ENCODE measurements at regions not wholly inside any gene's neighbourhood (a gene's known extent, or its start where the extent isn't known, plus 50 kb on each side); places are given as distances from the start of the nearest gene placed in this dataset.
A peak's percentile ranks its signal among the peaks of the same experiment; 100 is the strongest.

GRCh38 chr10:76641215-76641614, 996.4 kb downstream of the KCNMA1 start:
- Histone ChIP-seq H3K4me2 (ENCODE audit: low read length) (no peak overlapping the region), H4K20me1 (ENCODE audit: insufficient read depth, low read length) (no peaks in the 10 kb centered on the region), H3K36me3 (ENCODE audit: insufficient read depth, low read length) (no peaks in the 10 kb centered on the region), H3K4me1 (ENCODE audit: insufficient read depth, low read length, poor library complexity, severe bottlenecking) (no peaks in the 10 kb centered on the region), H3K27ac (ENCODE audit: low read depth, low read length, poor library complexity, severe bottlenecking) (no peak overlapping the region), H2AFZ (ENCODE audit: low read length) (no peak overlapping the region), H3K4me3 (ENCODE audit: low read depth, low read length, poor library complexity, severe bottlenecking) (no peak overlapping the region), H3K9me2 (ENCODE audit: insufficient read depth, low read length) (no peaks in the 10 kb centered on the region), H3K9me3 (ENCODE audit: low read length) (no peaks in the 10 kb centered on the region), H3K79me2 (ENCODE audit: insufficient read depth, low read depth, low read length) (no peaks in the 10 kb centered on the region)
- CTCF ChIA-PET (ENCODE audit: unreplicated experiment), result no interaction called here
- no peak for TF ChIP-seq EZH2phosphoT487 (IDR thresholded peaks at IDR 0.05; ENCODE audit: borderline replicate concordance, low read depth, low read length)
- TF ChIP-seq, protein P1, sequence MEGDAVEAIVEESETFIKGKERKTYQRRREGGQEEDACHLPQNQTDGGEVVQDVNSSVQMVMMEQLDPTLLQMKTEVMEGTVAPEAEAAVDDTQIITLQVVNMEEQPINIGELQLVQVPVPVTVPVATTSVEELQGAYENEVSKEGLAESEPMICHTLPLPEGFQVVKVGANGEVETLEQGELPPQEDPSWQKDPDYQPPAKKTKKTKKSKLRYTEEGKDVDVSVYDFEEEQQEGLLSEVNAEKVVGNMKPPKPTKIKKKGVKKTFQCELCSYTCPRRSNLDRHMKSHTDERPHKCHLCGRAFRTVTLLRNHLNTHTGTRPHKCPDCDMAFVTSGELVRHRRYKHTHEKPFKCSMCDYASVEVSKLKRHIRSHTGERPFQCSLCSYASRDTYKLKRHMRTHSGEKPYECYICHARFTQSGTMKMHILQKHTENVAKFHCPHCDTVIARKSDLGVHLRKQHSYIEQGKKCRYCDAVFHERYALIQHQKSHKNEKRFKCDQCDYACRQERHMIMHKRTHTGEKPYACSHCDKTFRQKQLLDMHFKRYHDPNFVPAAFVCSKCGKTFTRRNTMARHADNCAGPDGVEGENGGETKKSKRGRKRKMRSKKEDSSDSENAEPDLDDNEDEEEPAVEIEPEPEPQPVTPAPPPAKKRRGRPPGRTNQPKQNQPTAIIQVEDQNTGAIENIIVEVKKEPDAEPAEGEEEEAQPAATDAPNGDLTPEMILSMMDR (conservative IDR thresholded peaks at IDR 0.05; ENCODE audit: low read length), result no peak
- no peak for DNase-seq (ENCODE audit: low spot score)
- intact Hi-C loops (cut with micrococcal nuclease; ENCODE audit: unreplicated experiment), result no loop called here
- POLR2A ChIA-PET, result interaction anchor here (0.8 kb wide), 1 partner anchor 15 kb away, joined by 3 read pairs; no protein-coding TSS in a partner anchor
- no TSS peak for BruUV-seq (replicated peaks)

DNA sequence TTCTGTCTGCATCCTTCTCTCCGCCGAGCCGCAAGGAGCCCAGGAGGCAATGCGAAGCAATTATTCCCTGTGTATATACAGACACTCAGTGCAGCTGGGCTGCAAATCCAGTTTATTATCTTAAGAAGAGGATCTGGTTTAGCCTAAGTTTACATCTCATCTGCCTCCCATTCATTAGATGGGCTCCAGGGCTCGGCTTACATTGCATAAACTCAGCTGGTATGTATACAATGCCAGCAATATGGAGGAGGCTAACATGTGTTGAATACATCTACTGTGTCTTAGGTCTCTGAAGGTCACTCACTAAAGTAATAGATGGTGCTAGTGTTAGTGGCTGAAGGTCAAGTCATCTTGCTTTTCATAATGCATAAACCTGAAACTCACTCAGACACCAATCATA, 996.8 kb downstream of the KCNMA1 start:
- no peak overlapping the region for H3K27ac ChIP-seq (ENCODE audit: low read depth, low read length, poor library complexity, severe bottlenecking)
- BruUV-seq (replicated peaks), result no TSS peak

GRCh38 chr10:76632767-76633051, 1004.9 kb downstream of the KCNMA1 start:
- Histone ChIP-seq H3K36me3 (ENCODE audit: insufficient read depth, low read length) (no peaks in the 10 kb centered on the region), H4K20me1 (ENCODE audit: insufficient read depth, low read length) (no peaks in the 10 kb centered on the region), H3K4me1 (ENCODE audit: insufficient read depth, low read length, poor library complexity, severe bottlenecking) (no peaks in the 10 kb centered on the region), H3K79me2 (ENCODE audit: insufficient read depth, low read depth, low read length) (no peaks in the 10 kb centered on the region), H2AFZ (ENCODE audit: low read length) (no peak overlapping the region), H3K4me2 (ENCODE audit: low read length) (no peak overlapping the region), H3K9me3 (ENCODE audit: low read length) (no peaks in the 10 kb centered on the region), H3K9me2 (ENCODE audit: insufficient read depth, low read length) (no peaks in the 10 kb centered on the region), H3K4me3 (ENCODE audit: low read depth, low read length, poor library complexity, severe bottlenecking) (no peak overlapping the region), H3K27ac (ENCODE audit: low read depth, low read length, poor library complexity, severe bottlenecking) (no peak overlapping the region)
- TF ChIP-seq EZH2phosphoT487 (IDR thresholded peaks at IDR 0.05; ENCODE audit: borderline replicate concordance, low read depth, low read length), result no peak
- TF ChIP-seq, protein P1 (conservative IDR thresholded peaks at IDR 0.05; ENCODE audit: low read length), result peak; percentile 61
- ChIA-PET POLR2A (no interaction called here), CTCF (ENCODE audit: unreplicated experiment) (no interaction called here)
- no TSS peak for BruUV-seq (replicated peaks)
- intact Hi-C loops (cut with micrococcal nuclease; ENCODE audit: unreplicated experiment), result no loop called here
- peak; percentile 5 for DNase-seq (ENCODE audit: low spot score)

More for the DNA sequence above, 996.8 kb downstream of the KCNMA1 start:
- H2AFZ ChIP-seq (ENCODE audit: low read length), result no peak overlapping the region
- no peaks in the 10 kb centered on the region for H4K20me1 ChIP-seq (ENCODE audit: insufficient read depth, low read length)
- ChIA-PET POLR2A (interaction anchor here (0.8 kb wide), 1 partner anchor 15 kb away, joined by 3 read pairs; no protein-coding TSS in a partner anchor), CTCF (ENCODE audit: unreplicated experiment) (no interaction called here)
- no peaks in the 10 kb centered on the region for H3K79me2 ChIP-seq (ENCODE audit: insufficient read depth, low read depth, low read length)
- H3K4me2 ChIP-seq (ENCODE audit: low read length), result no peak overlapping the region
- intact Hi-C loops (cut with micrococcal nuclease; ENCODE audit: unreplicated experiment), result no loop called here
- H3K4me1 ChIP-seq (ENCODE audit: insufficient read depth, low read length, poor library complexity, severe bottlenecking), result no peaks in the 10 kb centered on the region
- no peak for DNase-seq (ENCODE audit: low spot score)
- TF ChIP-seq EZH2phosphoT487 (IDR thresholded peaks at IDR 0.05; ENCODE audit: borderline replicate concordance, low read depth, low read length), result no peak
- TF ChIP-seq, protein P1 (conservative IDR thresholded peaks at IDR 0.05; ENCODE audit: low read length), result no peak
- H3K9me2 ChIP-seq (ENCODE audit: insufficient read depth, low read length), result no peaks in the 10 kb centered on the region
- no peaks in the 10 kb centered on the region for H3K9me3 ChIP-seq (ENCODE audit: low read length)
- H3K4me3 ChIP-seq (ENCODE audit: low read depth, low read length, poor library complexity, severe bottlenecking), result no peak overlapping the region
- H3K36me3 ChIP-seq (ENCODE audit: insufficient read depth, low read length), result no peaks in the 10 kb centered on the region
